HCT116 (cell line): ENCODE measurements at regions not wholly inside any gene's neighbourhood (a gene's known extent, or its start where the extent isn't known, plus 50 kb on each side); places are given as distances from the start of the nearest gene placed in this dataset.

Source experiments
- ATAC-seq: fragments of 200-7000 bp; cut with Tn5 transposase; 2 replicates; pipeline ENCODE4 v1.9.1; 2020; ENCODE audit warnings: mild to moderate bottlenecking, moderate library complexity
- BruUV-seq: library from RNA; stranded (reverse); fragments of 400-500 nt; replicated peaks from 2 replicates; lab custom pipeline; 2021; lab: Mats Ljungman, UMichigan
- CTCF ChIA-PET: fragments of 300-600 bp; sonication (Branson Sonifier 250); formaldehyde crosslinking; loops from one replicate; lab custom pipeline; 2021; ENCODE audit warnings: antibody characterized with exemption; lab: Charles Lee
- POLR2A ChIA-PET: fragments of 300-600, 350-600 bp; sonication (Branson Sonifier 250); formaldehyde crosslinking; loops from one replicate; lab custom pipeline; 2021; ENCODE audit warnings: antibody characterized with exemption; lab: Charles Lee
- RAD21 ChIA-PET, 2 experiments: fragments of 300-600 bp; sonication (Branson Sonifier 250); formaldehyde crosslinking; loops; one replicate each; lab custom pipeline; 2023; ENCODE audit warnings: low total read pairs in 2 of 2; ENCODE audit not compliant: uncharacterized antibody in 2 of 2, unreplicated experiment in 2 of 2, low non-redundant PET in 1 of 2; lab: Charles Lee
- DNase-seq: peaks from one replicate; pipeline ENCODE4 v3.0.0-alpha.2; 2010; ENCODE audit warnings: low read depth, low spot score
- H2AFZ ChIP-seq: fragments of 200-600 bp; shearing (Covaris generic), sonication (generic); 2 replicates; pipeline ENCODE4 v1.6.1; 2017; ENCODE audit warnings: low read depth, mixed run types, mixed read lengths, antibody characterized with exemption, low read length; ENCODE audit not compliant: poor library complexity, severe bottlenecking
- H3K27ac ChIP-seq: 2 replicates; pipeline ENCODE4 v1.5.1; 2012; ENCODE audit warnings: low read depth, low read length
- H3K27me3 ChIP-seq: fragments of 200-600 bp; sonication (generic); 2 replicates; pipeline ENCODE4 v1.6.1; 2016; ENCODE audit warnings: mixed run types, low read length, mixed read lengths; ENCODE audit not compliant: insufficient read depth
- H3K36me3 ChIP-seq, 2 experiments: fragments of 200-500 bp in 1 of 2; fragments of 200-600 bp in 1 of 2; sonication (Bioruptor generic) in 1 of 2; sonication (generic) in 1 of 2; 2 replicates each; pipeline versions ENCODE4 v1.5.1 to v1.6.1; 2014 to 2016; ENCODE audit warnings: low read length in 2 of 2, inconsistent platforms in 1 of 2, mixed read lengths in 1 of 2, mixed run types in 1 of 2; ENCODE audit not compliant: insufficient read depth in 2 of 2, control insufficient read depth in 1 of 2
- H3K4me1 ChIP-seq, 2 experiments: fragments of 200-600 bp in 1 of 2; sonication (generic) in 1 of 2; 2 replicates each; pipeline versions ENCODE4 v1.5.1 to v1.6.1; 2012 to 2017; ENCODE audit warnings: low read length in 2 of 2, inconsistent platforms in 1 of 2, mild to moderate bottlenecking in 1 of 2, mixed read lengths in 1 of 2, mixed run types in 1 of 2, moderate library complexity in 1 of 2; ENCODE audit not compliant: insufficient read depth in 2 of 2, control insufficient read depth in 1 of 2
- H3K4me2 ChIP-seq: fragments of 200-600 bp; sonication (generic); 2 replicates; pipeline ENCODE4 v1.6.1; 2017; ENCODE audit warnings: mixed run types, low read length, mixed read lengths
- H3K4me3 ChIP-seq, 2 experiments: fragments of 200-600 bp in 1 of 2; sonication (generic) in 1 of 2; replicated peaks in 1 of 2; 2 replicates each; pipeline ENCODE4 v1.5.1; 2011 to 2016; ENCODE audit warnings: low read length in 2 of 2, control low read depth in 1 of 2, low read depth in 1 of 2, mild to moderate bottlenecking in 1 of 2, mixed read lengths in 1 of 2, mixed run types in 1 of 2
- H3K79me2 ChIP-seq: fragments of 200-600 bp; sonication (generic); 2 replicates; pipeline ENCODE4 v1.6.1; 2017; ENCODE audit warnings: mild to moderate bottlenecking, mixed run types, low read length, moderate library complexity, mixed read lengths; ENCODE audit not compliant: insufficient read depth
- H3K9ac ChIP-seq: fragments of 200-600 bp; sonication (generic); 2 replicates; pipeline ENCODE4 v1.6.1; 2016; ENCODE audit warnings: low read length, mixed read lengths
- H3K9me2 ChIP-seq: fragments of 200-600 bp; sonication (generic), shearing (Covaris generic); 2 replicates; pipeline ENCODE4 v1.6.1; 2017; ENCODE audit warnings: mixed run types, mild to moderate bottlenecking, moderate library complexity; ENCODE audit not compliant: insufficient read depth
- H3K9me3 ChIP-seq, 2 experiments: fragments of 200-500 bp in 1 of 2; fragments of 200-600 bp in 1 of 2; sonication (Bioruptor generic) in 1 of 2; sonication (generic) in 1 of 2; 2 replicates each; pipeline ENCODE4 v1.6.1; 2014 to 2017; ENCODE audit warnings: low read length in 2 of 2, mixed read lengths in 2 of 2, inconsistent platforms in 1 of 2, low read depth in 1 of 2, mild to moderate bottlenecking in 1 of 2, mixed run types in 1 of 2, moderate library complexity in 1 of 2; ENCODE audit not compliant: control insufficient read depth in 1 of 2, insufficient read depth in 1 of 2
- H4K20me1 ChIP-seq: fragments of 200-600 bp; sonication (generic), shearing (Covaris generic); 2 replicates; pipeline ENCODE4 v1.6.1; 2017; ENCODE audit warnings: mixed run types, mild to moderate bottlenecking, moderate library complexity; ENCODE audit not compliant: insufficient read depth
- ATF3 ChIP-seq: IDR thresholded peaks from 2 replicates; pipeline ENCODE4 v1.6.1; 2012
- ELF1 ChIP-seq: IDR thresholded peaks from 2 replicates; pipeline ENCODE4 v1.6.1; 2012; ENCODE audit warnings: low read depth, borderline replicate concordance
- JUND ChIP-seq: IDR thresholded peaks from 2 replicates; pipeline ENCODE4 v1.6.1; 2012
- RAD21 ChIP-seq: IDR thresholded peaks from 2 replicates; pipeline ENCODE4 v1.6.1; 2012; ENCODE audit warnings: low read depth, mild to moderate bottlenecking
- REST ChIP-seq: IDR thresholded peaks from 2 replicates; pipeline ENCODE4 v1.6.1; 2012; ENCODE audit warnings: low read depth
- YY1 ChIP-seq: IDR thresholded peaks from 2 replicates; pipeline ENCODE4 v1.6.1; 2011; ENCODE audit warnings: low read length, low read depth, moderate library complexity, mild to moderate bottlenecking; ENCODE audit not compliant: insufficient replicate concordance; ENCODE audit errors: extremely low read depth
- ZNF274 ChIP-seq: fragments of 200-500 bp; sonication (Bioruptor generic); IDR thresholded peaks from 2 replicates; pipeline ENCODE4 v1.6.1; 2014; ENCODE audit warnings: mild to moderate bottlenecking, low read depth, low read length, inconsistent platforms
- intact Hi-C: fragments of 100-400 bp; cut with micrococcal nuclease; formaldehyde crosslinking; loops from 2 replicates; pipeline ENCODE4 v1.10.0; 2022
- TF ChIP-seq, protein P1 (sequence below): IDR thresholded peaks from 2 replicates; pipeline ENCODE4 v1.6.1; 2011; ENCODE audit warnings: mild to moderate bottlenecking, low read length, moderate library complexity; ENCODE audit not compliant: insufficient replicate concordance; ENCODE audit errors: extremely low read depth

DNA sequence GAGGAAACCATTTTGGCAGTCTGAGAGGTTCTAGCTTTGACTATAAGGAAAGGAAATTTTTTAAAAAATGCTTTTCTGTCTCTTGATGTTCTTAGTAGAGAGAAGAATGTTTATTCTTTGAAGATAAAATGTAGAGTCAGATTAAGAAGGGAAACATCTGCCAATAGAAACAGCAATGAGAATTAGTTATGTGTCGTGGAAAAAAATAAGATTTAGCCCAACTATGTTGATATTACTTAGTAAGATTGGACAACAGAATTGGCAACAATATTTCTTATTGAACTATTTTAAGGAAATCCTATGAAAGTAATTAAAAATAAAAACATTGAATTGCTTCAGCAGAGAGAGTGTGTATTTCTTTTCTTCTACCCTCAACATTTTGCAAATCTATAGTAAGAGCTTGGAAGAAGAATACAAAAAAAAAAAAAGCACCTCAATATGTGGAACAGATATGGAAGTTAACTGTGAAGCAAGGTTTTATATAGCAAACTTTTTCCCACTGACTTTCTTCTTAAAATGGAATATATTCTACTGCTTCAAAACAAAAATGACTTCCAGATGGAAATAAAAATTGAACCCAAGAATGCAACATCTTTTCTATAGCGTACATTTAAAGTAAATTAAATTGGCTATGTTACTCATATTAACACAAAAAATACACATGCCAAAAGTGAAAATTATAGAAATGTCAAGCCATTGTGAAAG is 177.9 kb downstream of the FAM124B start:
- no peak overlapping the region for H3K9ac ChIP-seq
- no peaks in the 10 kb centered on the region for H3K36me3 ChIP-seq
- no peak for TF ChIP-seq YY1
- no peak for TF ChIP-seq REST
- no peak for TF ChIP-seq ELF1
- no peak for TF ChIP-seq JUND
- TF ChIP-seq ZNF274, result no peak
- TF ChIP-seq, protein P1, sequence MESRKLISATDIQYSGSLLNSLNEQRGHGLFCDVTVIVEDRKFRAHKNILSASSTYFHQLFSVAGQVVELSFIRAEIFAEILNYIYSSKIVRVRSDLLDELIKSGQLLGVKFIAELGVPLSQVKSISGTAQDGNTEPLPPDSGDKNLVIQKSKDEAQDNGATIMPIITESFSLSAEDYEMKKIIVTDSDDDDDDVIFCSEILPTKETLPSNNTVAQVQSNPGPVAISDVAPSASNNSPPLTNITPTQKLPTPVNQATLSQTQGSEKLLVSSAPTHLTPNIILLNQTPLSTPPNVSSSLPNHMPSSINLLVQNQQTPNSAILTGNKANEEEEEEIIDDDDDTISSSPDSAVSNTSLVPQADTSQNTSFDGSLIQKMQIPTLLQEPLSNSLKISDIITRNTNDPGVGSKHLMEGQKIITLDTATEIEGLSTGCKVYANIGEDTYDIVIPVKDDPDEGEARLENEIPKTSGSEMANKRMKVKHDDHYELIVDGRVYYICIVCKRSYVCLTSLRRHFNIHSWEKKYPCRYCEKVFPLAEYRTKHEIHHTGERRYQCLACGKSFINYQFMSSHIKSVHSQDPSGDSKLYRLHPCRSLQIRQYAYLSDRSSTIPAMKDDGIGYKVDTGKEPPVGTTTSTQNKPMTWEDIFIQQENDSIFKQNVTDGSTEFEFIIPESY, result no peak
- TF ChIP-seq ATF3, result no peak
- TF ChIP-seq RAD21, result no peak
- intact Hi-C loops, result no loop called here
- ChIA-PET POLR2A (no interaction called here), RAD21 (no interaction called here), CTCF (no interaction called here)
- no peaks in the 10 kb centered on the region for H3K27me3 ChIP-seq
- H3K79me2 ChIP-seq, result no peaks in the 10 kb centered on the region
- H3K9me3 ChIP-seq, result no peaks in the 10 kb centered on the region
- ATAC-seq, result no peak
- no TSS peak for BruUV-seq
- H3K27ac ChIP-seq, result no peak overlapping the region
- H3K4me2 ChIP-seq, result no peak overlapping the region
- peak overlapping the region; percentile 11 for H2AFZ ChIP-seq
- H3K4me3 ChIP-seq, result no peak overlapping the region
- DNase-seq, result no peak
- peaks cover 0 to 23% of the 10 kb centered on the region in 2 experiments; a peak in 2 of 4 replicates for H3K4me1 ChIP-seq
- no peaks in the 10 kb centered on the region for H3K9me2 ChIP-seq
- no peaks in the 10 kb centered on the region for H4K20me1 ChIP-seq
